ENCODE measurements at regions not wholly inside any gene's neighbourhood (a gene's known extent, or its start where the extent isn't known, plus 50 kb on each side); places are given as distances from the start of the nearest gene placed in this dataset.

DNA sequence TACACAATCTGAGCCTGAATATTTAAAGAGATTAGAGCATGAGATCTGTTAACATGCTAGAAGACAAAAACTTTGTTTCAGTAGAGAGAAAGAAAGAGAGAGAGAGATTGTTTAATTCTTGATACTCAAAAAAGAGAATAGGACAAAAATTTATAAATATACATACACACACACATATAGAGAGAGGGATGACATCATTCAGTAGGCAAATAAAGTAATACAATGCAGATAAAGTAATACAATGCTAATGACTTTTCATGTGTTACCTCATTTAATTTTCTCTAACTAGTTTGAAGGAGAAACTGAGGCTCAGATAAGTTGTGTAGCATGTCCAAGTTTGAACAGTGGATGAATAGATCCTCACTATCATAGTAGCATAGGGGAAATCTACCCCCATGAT is 286.4 kb downstream of the CMPK2 start:
- no peak for TF ChIP-seq ZNF281 (CRISPR knock-in tag; IDR thresholded peaks at IDR 0.05; ENCODE audit: borderline replicate concordance)
- no peak for TF ChIP-seq CHD2 (IDR thresholded peaks at IDR 0.05; ENCODE audit: low read depth, low read length)
- TF ChIP-seq, protein P1, sequence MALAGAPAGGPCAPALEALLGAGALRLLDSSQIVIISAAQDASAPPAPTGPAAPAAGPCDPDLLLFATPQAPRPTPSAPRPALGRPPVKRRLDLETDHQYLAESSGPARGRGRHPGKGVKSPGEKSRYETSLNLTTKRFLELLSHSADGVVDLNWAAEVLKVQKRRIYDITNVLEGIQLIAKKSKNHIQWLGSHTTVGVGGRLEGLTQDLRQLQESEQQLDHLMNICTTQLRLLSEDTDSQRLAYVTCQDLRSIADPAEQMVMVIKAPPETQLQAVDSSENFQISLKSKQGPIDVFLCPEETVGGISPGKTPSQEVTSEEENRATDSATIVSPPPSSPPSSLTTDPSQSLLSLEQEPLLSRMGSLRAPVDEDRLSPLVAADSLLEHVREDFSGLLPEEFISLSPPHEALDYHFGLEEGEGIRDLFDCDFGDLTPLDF (CRISPR knock-in tag; IDR thresholded peaks at IDR 0.05), result no peak
- no peak for TF ChIP-seq HINFP (CRISPR knock-in tag; IDR thresholded peaks at IDR 0.05; ENCODE audit: low read depth)
- TF ChIP-seq SAP130 (CRISPR knock-in tag; IDR thresholded peaks at IDR 0.05; ENCODE audit: low read depth), result no peak
- no peak for TF ChIP-seq ZNF354B (CRISPR knock-in tag; IDR thresholded peaks at IDR 0.05)
- no peak for TF ChIP-seq YY1 (IDR thresholded peaks at IDR 0.05; ENCODE audit: insufficient read depth, insufficient replicate concordance, low read depth, low read length)
- TF ChIP-seq, protein P2, sequence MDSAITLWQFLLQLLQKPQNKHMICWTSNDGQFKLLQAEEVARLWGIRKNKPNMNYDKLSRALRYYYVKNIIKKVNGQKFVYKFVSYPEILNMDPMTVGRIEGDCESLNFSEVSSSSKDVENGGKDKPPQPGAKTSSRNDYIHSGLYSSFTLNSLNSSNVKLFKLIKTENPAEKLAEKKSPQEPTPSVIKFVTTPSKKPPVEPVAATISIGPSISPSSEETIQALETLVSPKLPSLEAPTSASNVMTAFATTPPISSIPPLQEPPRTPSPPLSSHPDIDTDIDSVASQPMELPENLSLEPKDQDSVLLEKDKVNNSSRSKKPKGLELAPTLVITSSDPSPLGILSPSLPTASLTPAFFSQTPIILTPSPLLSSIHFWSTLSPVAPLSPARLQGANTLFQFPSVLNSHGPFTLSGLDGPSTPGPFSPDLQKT (CRISPR knock-in tag; IDR thresholded peaks at IDR 0.05; ENCODE audit: borderline replicate concordance), result no peak
- TF ChIP-seq, protein P3, sequence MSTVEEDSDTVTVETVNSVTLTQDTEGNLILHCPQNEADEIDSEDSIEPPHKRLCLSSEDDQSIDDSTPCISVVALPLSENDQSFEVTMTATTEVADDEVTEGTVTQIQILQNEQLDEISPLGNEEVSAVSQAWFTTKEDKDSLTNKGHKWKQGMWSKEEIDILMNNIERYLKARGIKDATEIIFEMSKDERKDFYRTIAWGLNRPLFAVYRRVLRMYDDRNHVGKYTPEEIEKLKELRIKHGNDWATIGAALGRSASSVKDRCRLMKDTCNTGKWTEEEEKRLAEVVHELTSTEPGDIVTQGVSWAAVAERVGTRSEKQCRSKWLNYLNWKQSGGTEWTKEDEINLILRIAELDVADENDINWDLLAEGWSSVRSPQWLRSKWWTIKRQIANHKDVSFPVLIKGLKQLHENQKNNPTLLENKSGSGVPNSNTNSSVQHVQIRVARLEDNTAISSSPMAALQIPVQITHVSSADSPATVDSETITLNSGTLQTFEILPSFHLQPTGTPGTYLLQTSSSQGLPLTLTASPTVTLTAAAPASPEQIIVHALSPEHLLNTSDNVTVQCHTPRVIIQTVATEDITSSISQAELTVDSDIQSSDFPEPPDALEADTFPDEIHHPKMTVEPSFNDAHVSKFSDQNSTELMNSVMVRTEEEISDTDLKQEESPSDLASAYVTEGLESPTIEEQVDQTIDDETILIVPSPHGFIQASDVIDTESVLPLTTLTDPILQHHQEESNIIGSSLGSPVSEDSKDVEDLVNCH (CRISPR knock-in tag; IDR thresholded peaks at IDR 0.05), result no peak
- TF ChIP-seq NFRKB (IDR thresholded peaks at IDR 0.05), result no peak

Data from HepG2 (cell line).